Fibroblast of lung (primary cell): ENCODE measurements at regions not wholly inside any gene's neighbourhood (a gene's known extent, or its start where the extent isn't known, plus 50 kb on each side); places are given as distances from the start of the nearest gene placed in this dataset.

Experiments
- EZH2 ChIP-seq: IDR thresholded peaks from 2 replicates; pipeline ENCODE4 v1.5.1; 2012; ENCODE audit warnings: low read length, control low read depth, mild to moderate bottlenecking; ENCODE audit errors: missing control alignments
- TF ChIP-seq, protein P1 (sequence below), 2 donors: IDR thresholded peaks in 1 of 2; conservative IDR thresholded peaks in 1 of 2; 1 replicate in 1 of 2; 2 replicates in 1 of 2; pipeline ENCODE4 v1.5.1; 2011 to 2012; ENCODE audit warnings: low read length in 2 of 2, control low read depth in 1 of 2, inconsistent platforms in 1 of 2, low read depth in 1 of 2, mild to moderate bottlenecking in 1 of 2

DNA sequence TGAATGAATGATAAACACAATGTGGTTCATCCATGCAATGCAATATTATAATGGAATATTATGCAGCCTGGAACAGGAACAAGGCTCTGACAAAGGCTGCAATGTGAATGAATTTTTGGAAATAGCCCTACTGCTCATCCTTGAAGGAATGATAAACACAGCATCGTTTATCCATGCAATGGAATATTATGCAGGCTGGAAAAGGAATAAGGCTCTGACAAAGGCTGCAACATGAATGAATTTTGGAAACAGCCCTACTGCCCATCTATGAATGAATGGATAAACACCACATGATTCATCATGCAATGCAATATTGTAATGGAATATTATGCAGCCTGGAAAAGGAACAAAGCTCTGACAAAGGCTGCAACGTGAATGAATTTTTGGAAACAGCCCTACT, 159.4 kb downstream of the CRLF2 start:
- TF ChIP-seq, protein P1, sequence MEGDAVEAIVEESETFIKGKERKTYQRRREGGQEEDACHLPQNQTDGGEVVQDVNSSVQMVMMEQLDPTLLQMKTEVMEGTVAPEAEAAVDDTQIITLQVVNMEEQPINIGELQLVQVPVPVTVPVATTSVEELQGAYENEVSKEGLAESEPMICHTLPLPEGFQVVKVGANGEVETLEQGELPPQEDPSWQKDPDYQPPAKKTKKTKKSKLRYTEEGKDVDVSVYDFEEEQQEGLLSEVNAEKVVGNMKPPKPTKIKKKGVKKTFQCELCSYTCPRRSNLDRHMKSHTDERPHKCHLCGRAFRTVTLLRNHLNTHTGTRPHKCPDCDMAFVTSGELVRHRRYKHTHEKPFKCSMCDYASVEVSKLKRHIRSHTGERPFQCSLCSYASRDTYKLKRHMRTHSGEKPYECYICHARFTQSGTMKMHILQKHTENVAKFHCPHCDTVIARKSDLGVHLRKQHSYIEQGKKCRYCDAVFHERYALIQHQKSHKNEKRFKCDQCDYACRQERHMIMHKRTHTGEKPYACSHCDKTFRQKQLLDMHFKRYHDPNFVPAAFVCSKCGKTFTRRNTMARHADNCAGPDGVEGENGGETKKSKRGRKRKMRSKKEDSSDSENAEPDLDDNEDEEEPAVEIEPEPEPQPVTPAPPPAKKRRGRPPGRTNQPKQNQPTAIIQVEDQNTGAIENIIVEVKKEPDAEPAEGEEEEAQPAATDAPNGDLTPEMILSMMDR (conservative IDR thresholded peaks at IDR 0.05 in 1 of 2, IDR thresholded peaks at IDR 0.05 in 1 of 2; ENCODE audit: low read depth in 1 of 2, low read length in 2 of 2): no peak
- TF ChIP-seq EZH2: no peak
